IPS-15b (cell line): ENCODE measurements at regions not wholly inside any gene's neighbourhood (a gene's known extent, or its start where the extent isn't known, plus 50 kb on each side); places are given as distances from the start of the nearest gene placed in this dataset.
"Not testable (repeated sequence)": the region's sequence is repeated elsewhere in the genome, so short reads cannot be mapped to it uniquely, and the experiment has no call there.

Source experiments
- H3K27me3 ChIP-seq: one replicate; pipeline ENCODE4 v1.6.1; 2013; ENCODE audit warnings: low read length; ENCODE audit not compliant: control insufficient read depth, insufficient read depth
- H3K36me3 ChIP-seq: one replicate; pipeline ENCODE4 v1.6.1; 2013; ENCODE audit warnings: low read length; ENCODE audit not compliant: control insufficient read depth, insufficient read depth
- H3K4me1 ChIP-seq: one replicate; pipeline ENCODE4 v1.6.1; 2013; ENCODE audit warnings: mild to moderate bottlenecking, low read length; ENCODE audit not compliant: control insufficient read depth, insufficient read depth
- H3K4me3 ChIP-seq: one replicate; pipeline ENCODE4 v1.5.1; 2013; ENCODE audit warnings: low read depth, low read length
- H3K9ac ChIP-seq: one replicate; pipeline ENCODE4 v1.6.1; 2013; ENCODE audit warnings: low read depth, mild to moderate bottlenecking, low read length
- H3K9me3 ChIP-seq: one replicate; pipeline ENCODE4 v1.6.1; 2013; ENCODE audit warnings: mild to moderate bottlenecking, low read length; ENCODE audit not compliant: control insufficient read depth, insufficient read depth

- no peaks in the 10 kb centered on the region for H3K4me1 ChIP-seq
Measured at GRCh38 chr4:92236877-92237276, 66.9 kb upstream of the GRID2 start.

GRCh38 chr4:92237559-92237958 is 66.2 kb upstream of the GRID2 start:
- Histone ChIP-seq H3K27me3 (peaks cover 49% of the 10 kb centered on the region), H3K4me3 (no peak overlapping the region), H3K9ac (no peak overlapping the region), H3K4me1 (no peaks in the 10 kb centered on the region), H3K36me3 (no peaks in the 10 kb centered on the region), H3K9me3 (no peaks in the 10 kb centered on the region)

More at GRCh38 chr4:92236877-92237276, 66.9 kb upstream of the GRID2 start:
- H3K27me3 ChIP-seq, result peaks cover 43% of the 10 kb centered on the region
- H3K4me3 ChIP-seq, result no peak overlapping the region
- no peak overlapping the region for H3K9ac ChIP-seq
- no peaks in the 10 kb centered on the region for H3K9me3 ChIP-seq
- no peaks in the 10 kb centered on the region for H3K36me3 ChIP-seq

GRCh38 chr4:92241094-92241493 is 62.7 kb upstream of the GRID2 start:
- Histone ChIP-seq H3K4me3 (no peak overlapping the region), H3K27me3 (peaks cover 42% of the 10 kb centered on the region), H3K4me1 (no peaks in the 10 kb centered on the region), H3K36me3 (no peaks in the 10 kb centered on the region), H3K9me3 (no peaks in the 10 kb centered on the region), H3K9ac (no peak overlapping the region)

- H3K4me1 ChIP-seq, result no peaks in the 10 kb centered on the region
- H3K9ac ChIP-seq, result no peak overlapping the region
- H3K27me3 ChIP-seq, result peaks cover 34% of the 10 kb centered on the region
- no peaks in the 10 kb centered on the region for H3K36me3 ChIP-seq
- no peak overlapping the region for H3K4me3 ChIP-seq
- H3K9me3 ChIP-seq, result no peaks in the 10 kb centered on the region
Measured at GRCh38 chr4:92246384-92246783, 57.4 kb upstream of the GRID2 start.

- Histone ChIP-seq H3K4me1 (no peaks in the 10 kb centered on the region), H3K9ac (no peak overlapping the region), H3K4me3 (no peak overlapping the region), H3K36me3 (no peaks in the 10 kb centered on the region), H3K9me3 (peaks cover 6% of the 10 kb centered on the region), H3K27me3 (peaks cover 24% of the 10 kb centered on the region)
Measured at GRCh38 chr4:92249541-92249940, 54.2 kb upstream of the GRID2 start.

- no peaks in the 10 kb centered on the region for H3K36me3 ChIP-seq
- H3K9ac ChIP-seq, result no peak overlapping the region
- H3K27me3 ChIP-seq, result peaks cover 20% of the 10 kb centered on the region
- H3K4me3 ChIP-seq, result no peak overlapping the region
- H3K9me3 ChIP-seq, result peaks cover 6% of the 10 kb centered on the region
- H3K4me1 ChIP-seq, result no peaks in the 10 kb centered on the region
Measured at GRCh38 chr4:92251711-92252110, 52.1 kb upstream of the GRID2 start.

- not testable (repeated sequence) for H3K4me1 ChIP-seq, H3K9ac ChIP-seq, H3K36me3 ChIP-seq, H3K4me3 ChIP-seq, H3K9me3 ChIP-seq
- H3K27me3 ChIP-seq, result peaks cover 20% of the 10 kb centered on the region
Measured at GRCh38 chr4:92252358-92252757, 51.4 kb upstream of the GRID2 start.

GRCh38 chr4:92252846-92253245 is 50.9 kb upstream of the GRID2 start:
- peaks cover 20% of the 10 kb centered on the region for H3K27me3 ChIP-seq
- no peak overlapping the region for H3K4me3 ChIP-seq
- H3K36me3 ChIP-seq, result no peaks in the 10 kb centered on the region
- no peak overlapping the region for H3K9ac ChIP-seq
- no peaks in the 10 kb centered on the region for H3K4me1 ChIP-seq
- peaks cover 6% of the 10 kb centered on the region for H3K9me3 ChIP-seq

- Histone ChIP-seq H3K4me3 (no peak overlapping the region), H3K27me3 (peaks cover 14% of the 10 kb centered on the region), H3K9me3 (peaks cover 6% of the 10 kb centered on the region), H3K4me1 (no peaks in the 10 kb centered on the region), H3K36me3 (no peaks in the 10 kb centered on the region), H3K9ac (no peak overlapping the region)
Measured at GRCh38 chr4:92253550-92253949, 50.2 kb upstream of the GRID2 start.
